H1 (cell line): ENCODE measurements at regions not wholly inside any gene's neighbourhood (a gene's known extent, or its start where the extent isn't known, plus 50 kb on each side); places are given as distances from the start of the nearest gene placed in this dataset.

Experiments used
- CEBPB ChIP-seq: IDR thresholded peaks from 2 replicates; pipeline ENCODE4 v1.6.1; 2012; ENCODE audit warnings: low read depth, low read length
- JUND ChIP-seq: IDR thresholded peaks from 2 replicates; pipeline ENCODE4 v1.6.1; 2011; ENCODE audit warnings: mild to moderate bottlenecking, improper control_type of control experiment, low read length
- POLR2A ChIP-seq, 2 experiments: IDR thresholded peaks; 1 replicate in 1 of 2; 2 replicates in 1 of 2; pipeline ENCODE4 v1.6.1; 2011; ENCODE audit warnings: low read depth in 2 of 2, low read length in 2 of 2, mild to moderate bottlenecking in 2 of 2; ENCODE audit errors: control extremely low read depth in 1 of 2
- RAD21 ChIP-seq, 2 experiments: IDR thresholded peaks in 1 of 2; conservative IDR thresholded peaks in 1 of 2; 2 replicates each; pipeline ENCODE4 v1.6.1; 2011; ENCODE audit warnings: low read depth in 2 of 2, low read length in 2 of 2, improper control_type of control experiment in 1 of 2, inconsistent platforms in 1 of 2, mild to moderate bottlenecking in 1 of 2, moderate library complexity in 1 of 2
- RXRA ChIP-seq: IDR thresholded peaks from 2 replicates; pipeline ENCODE4 v1.6.1; 2011; ENCODE audit warnings: low read depth, mild to moderate bottlenecking, low read length, moderate library complexity; ENCODE audit not compliant: insufficient read depth
- TAF1 ChIP-seq: IDR thresholded peaks from 2 replicates; pipeline ENCODE4 v1.6.1; 2011; ENCODE audit warnings: mild to moderate bottlenecking, low read depth, low read length
- YY1 ChIP-seq: IDR thresholded peaks from 2 replicates; pipeline ENCODE4 v1.6.1; 2011; ENCODE audit warnings: low read depth, mild to moderate bottlenecking, low read length
- TF ChIP-seq, protein P1 (sequence below), 3 experiments: IDR thresholded peaks; 1 replicate in 2 of 3; 2 replicates in 1 of 3; pipeline versions ENCODE4 v1.5.1 to v1.6.1; 2011; ENCODE audit warnings: low read length in 3 of 3, mild to moderate bottlenecking in 3 of 3, inconsistent platforms in 2 of 3, low read depth in 1 of 3, moderate library complexity in 1 of 3; ENCODE audit not compliant: insufficient read depth in 1 of 3; ENCODE audit errors: control extremely low read depth in 1 of 3
- TF ChIP-seq, protein P2 (sequence below): IDR thresholded peaks from 2 replicates; pipeline ENCODE4 v1.6.1; 2011; ENCODE audit warnings: low read length, improper control_type of control experiment

DNA sequence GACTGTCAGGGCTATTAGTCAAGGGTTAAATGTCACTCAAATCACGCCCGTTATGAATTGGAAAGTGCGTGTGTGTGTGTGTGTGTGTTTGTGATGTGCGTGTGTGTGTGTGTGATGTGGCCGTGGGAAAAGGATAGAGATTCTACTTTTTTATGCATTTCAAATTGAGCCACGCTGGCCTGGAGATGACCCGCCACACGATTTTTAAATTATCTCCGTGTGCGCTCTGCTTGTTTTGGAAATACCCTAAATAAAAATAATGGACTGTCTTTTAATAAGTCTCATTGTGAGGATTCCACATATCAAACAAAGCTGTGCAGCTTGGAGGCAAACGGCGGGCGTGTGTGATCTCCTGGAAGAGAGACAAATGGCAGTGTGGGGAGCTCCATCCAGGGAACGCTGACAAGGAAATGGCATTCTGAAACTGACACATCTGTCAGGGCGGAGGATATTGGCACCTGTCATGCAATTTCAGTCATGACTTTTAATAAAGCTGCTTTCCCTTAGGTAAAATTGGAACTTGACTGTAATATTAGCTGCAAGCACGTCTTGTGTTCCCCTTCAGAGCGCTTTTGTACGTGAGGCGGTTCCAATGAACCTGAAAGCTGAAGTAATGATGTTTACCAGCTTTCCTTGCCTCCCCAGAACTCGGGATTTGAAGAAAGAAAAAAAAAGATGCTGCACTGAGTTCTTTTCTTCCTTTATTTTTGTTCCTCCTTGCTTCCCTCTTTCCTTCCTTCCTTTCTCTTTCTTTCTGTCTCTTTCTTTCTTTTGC lies 381.8 kb upstream of the SMIM21 start:
- TF ChIP-seq, protein P1, sequence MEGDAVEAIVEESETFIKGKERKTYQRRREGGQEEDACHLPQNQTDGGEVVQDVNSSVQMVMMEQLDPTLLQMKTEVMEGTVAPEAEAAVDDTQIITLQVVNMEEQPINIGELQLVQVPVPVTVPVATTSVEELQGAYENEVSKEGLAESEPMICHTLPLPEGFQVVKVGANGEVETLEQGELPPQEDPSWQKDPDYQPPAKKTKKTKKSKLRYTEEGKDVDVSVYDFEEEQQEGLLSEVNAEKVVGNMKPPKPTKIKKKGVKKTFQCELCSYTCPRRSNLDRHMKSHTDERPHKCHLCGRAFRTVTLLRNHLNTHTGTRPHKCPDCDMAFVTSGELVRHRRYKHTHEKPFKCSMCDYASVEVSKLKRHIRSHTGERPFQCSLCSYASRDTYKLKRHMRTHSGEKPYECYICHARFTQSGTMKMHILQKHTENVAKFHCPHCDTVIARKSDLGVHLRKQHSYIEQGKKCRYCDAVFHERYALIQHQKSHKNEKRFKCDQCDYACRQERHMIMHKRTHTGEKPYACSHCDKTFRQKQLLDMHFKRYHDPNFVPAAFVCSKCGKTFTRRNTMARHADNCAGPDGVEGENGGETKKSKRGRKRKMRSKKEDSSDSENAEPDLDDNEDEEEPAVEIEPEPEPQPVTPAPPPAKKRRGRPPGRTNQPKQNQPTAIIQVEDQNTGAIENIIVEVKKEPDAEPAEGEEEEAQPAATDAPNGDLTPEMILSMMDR (IDR thresholded peaks at IDR 0.05; ENCODE audit: control extremely low read depth in 1 of 3, insufficient read depth in 1 of 3, low read depth in 1 of 3, low read length in 3 of 3), result no peak
- TF ChIP-seq CEBPB (no peak), RAD21 (IDR thresholded peaks at IDR 0.05 in 1 of 2, conservative IDR thresholded peaks at IDR 0.05 in 1 of 2; ENCODE audit: low read depth in 2 of 2, low read length in 2 of 2) (no peak), POLR2A (IDR thresholded peaks at IDR 0.05; ENCODE audit: control extremely low read depth in 1 of 2, low read depth in 2 of 2, low read length in 2 of 2) (no peak), JUND (no peak), RXRA (no peak), YY1 (no peak), TAF1 (no peak)
- TF ChIP-seq, protein P2, sequence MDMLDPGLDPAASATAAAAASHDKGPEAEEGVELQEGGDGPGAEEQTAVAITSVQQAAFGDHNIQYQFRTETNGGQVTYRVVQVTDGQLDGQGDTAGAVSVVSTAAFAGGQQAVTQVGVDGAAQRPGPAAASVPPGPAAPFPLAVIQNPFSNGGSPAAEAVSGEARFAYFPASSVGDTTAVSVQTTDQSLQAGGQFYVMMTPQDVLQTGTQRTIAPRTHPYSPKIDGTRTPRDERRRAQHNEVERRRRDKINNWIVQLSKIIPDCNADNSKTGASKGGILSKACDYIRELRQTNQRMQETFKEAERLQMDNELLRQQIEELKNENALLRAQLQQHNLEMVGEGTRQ, result no peak
